ENCODE measurements at regions not wholly inside any gene's neighbourhood (a gene's known extent, or its start where the extent isn't known, plus 50 kb on each side); places are given as distances from the start of the nearest gene placed in this dataset.

DNA sequence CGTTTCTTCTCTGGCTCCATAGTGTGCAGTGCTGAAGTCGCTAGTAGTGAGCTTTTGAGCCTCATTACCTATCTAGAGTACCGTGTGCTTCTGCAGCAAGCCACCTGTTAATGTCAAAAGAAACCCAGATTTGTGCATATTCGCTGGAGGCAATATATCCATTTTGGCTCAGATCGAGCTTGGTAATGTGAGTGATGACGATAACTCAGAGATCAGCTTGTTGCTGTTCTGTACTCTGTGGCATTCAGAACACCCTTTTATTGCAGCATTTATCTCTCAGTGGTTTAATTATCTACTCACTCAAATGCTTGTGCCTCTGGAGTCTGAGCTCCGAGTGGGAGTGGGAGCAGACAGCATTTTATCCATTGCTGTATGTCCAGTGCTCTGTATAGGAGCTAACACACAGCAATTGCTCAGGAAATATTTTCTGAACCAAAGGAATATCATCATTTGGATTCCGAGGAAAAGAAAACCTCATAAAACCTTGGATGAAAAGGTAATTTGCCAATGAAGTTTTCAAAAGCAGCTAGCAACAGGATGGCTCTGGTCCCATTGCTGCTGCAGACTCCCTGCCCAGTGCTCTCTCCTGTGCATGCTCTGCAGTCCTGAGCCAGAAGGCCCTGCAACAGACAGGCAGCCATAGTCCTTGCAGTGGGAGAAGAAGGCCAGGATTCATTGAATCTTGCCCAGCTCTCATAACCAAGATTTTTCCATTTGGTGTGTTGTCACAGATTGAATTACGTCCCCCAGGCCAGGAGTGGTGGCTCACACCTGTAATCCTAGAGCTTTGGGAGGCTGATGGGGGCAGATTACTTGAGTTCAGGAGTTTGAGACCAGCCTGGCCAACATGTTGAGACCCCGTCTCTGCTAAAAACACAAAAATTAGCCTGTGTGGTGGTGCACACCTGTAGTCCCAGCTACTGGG, 183.8 kb downstream of the MYCN start:
- no peak for TF ChIP-seq ZNF561 (tag by site-specific recombination; IDR thresholded peaks at IDR 0.05; ENCODE audit: borderline replicate concordance)
- TF ChIP-seq, protein P1, sequence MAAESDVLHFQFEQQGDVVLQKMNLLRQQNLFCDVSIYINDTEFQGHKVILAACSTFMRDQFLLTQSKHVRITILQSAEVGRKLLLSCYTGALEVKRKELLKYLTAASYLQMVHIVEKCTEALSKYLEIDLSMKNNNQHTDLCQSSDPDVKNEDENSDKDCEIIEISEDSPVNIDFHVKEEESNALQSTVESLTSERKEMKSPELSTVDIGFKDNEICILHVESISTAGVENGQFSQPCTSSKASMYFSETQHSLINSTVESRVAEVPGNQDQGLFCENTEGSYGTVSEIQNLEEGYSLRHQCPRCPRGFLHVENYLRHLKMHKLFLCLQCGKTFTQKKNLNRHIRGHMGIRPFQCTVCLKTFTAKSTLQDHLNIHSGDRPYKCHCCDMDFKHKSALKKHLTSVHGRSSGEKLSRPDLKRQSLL (tag by site-specific recombination; IDR thresholded peaks at IDR 0.05): no peak
- TF ChIP-seq KLF9 (tag by site-specific recombination; IDR thresholded peaks at IDR 0.05; ENCODE audit: low read depth): no peak
- no peak for TF ChIP-seq ZNF239 (tag by site-specific recombination; IDR thresholded peaks at IDR 0.05)
- no peak for TF ChIP-seq MYNN (tag by site-specific recombination; IDR thresholded peaks at IDR 0.05; ENCODE audit: borderline replicate concordance)
- TF ChIP-seq ZNF514 (tag by site-specific recombination; IDR thresholded peaks at IDR 0.05): no peak
- no peak overlapping the region for H3K4me3 ChIP-seq (ENCODE audit: low read depth, low read length)
- H3K4me1 ChIP-seq (ENCODE audit: control insufficient read depth, insufficient read depth, low read length): no peaks in the 10 kb centered on the region
- POLR2A ChIA-PET: no interaction called here
- no peaks in the 10 kb centered on the region for H3K36me3 ChIP-seq (ENCODE audit: control insufficient read depth in 2 of 2, insufficient read depth in 1 of 2, low read length in 2 of 2)
- no peaks in the 10 kb centered on the region for H3K9me3 ChIP-seq (ENCODE audit: control insufficient read depth, insufficient read depth, low read depth, low read length)
- CTCF ChIA-PET: interaction anchor here (0.6 kb wide), 2 partner anchors 161 to 214 kb away, joined by 3 read pairs; no protein-coding TSS in a partner anchor
- no peak overlapping the region for H3K27ac ChIP-seq (ENCODE audit: extremely low read depth, low read depth, low read length)

DNA sequence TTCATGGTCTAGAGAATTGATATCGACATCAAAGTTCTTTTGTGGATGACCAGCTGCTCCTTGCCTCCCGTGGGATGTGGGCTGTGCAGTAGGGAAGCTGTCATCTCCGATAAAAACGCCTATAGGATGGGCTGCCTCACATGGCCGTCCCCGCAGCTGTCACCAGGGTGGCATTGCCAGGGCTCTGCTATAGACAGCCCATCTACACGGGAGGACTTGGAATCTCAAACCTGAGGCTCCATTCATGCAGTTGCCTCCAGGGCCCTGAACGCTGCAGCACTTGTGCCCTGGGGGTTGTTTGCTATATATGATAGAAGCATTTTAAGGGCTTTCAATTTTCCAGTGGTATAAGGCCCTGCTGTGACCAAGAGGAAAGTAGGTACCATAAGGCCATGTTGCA, 183.1 kb downstream of the MYCN start:
- Histone ChIP-seq H3K4me1 (ENCODE audit: control insufficient read depth, insufficient read depth, low read length) (no peaks in the 10 kb centered on the region), H3K36me3 (ENCODE audit: control insufficient read depth in 2 of 2, insufficient read depth in 1 of 2, low read length in 2 of 2) (no peaks in the 10 kb centered on the region), H3K4me3 (ENCODE audit: low read depth, low read length) (no peak overlapping the region), H3K9me3 (ENCODE audit: control insufficient read depth, insufficient read depth, low read depth, low read length) (no peaks in the 10 kb centered on the region), H3K27ac (ENCODE audit: extremely low read depth, low read depth, low read length) (no peak overlapping the region)
- ChIA-PET CTCF (interaction anchor here (0.6 kb wide), 2 partner anchors 48 to 161 kb away, joined by 3 read pairs; no protein-coding TSS in a partner anchor), POLR2A (no interaction called here)
- TF ChIP-seq ZBTB20 (tag by site-specific recombination; IDR thresholded peaks at IDR 0.05): no peak
- TF ChIP-seq, protein P2, sequence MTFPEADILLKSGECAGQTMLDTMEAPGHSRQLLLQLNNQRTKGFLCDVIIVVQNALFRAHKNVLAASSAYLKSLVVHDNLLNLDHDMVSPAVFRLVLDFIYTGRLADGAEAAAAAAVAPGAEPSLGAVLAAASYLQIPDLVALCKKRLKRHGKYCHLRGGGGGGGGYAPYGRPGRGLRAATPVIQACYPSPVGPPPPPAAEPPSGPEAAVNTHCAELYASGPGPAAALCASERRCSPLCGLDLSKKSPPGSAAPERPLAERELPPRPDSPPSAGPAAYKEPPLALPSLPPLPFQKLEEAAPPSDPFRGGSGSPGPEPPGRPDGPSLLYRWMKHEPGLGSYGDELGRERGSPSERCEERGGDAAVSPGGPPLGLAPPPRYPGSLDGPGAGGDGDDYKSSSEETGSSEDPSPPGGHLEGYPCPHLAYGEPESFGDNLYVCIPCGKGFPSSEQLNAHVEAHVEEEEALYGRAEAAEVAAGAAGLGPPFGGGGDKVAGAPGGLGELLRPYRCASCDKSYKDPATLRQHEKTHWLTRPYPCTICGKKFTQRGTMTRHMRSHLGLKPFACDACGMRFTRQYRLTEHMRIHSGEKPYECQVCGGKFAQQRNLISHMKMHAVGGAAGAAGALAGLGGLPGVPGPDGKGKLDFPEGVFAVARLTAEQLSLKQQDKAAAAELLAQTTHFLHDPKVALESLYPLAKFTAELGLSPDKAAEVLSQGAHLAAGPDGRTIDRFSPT (tag by site-specific recombination; IDR thresholded peaks at IDR 0.05): no peak
- no peak for TF ChIP-seq ZNF843 (tag by site-specific recombination; IDR thresholded peaks at IDR 0.05)
- TF ChIP-seq, protein P3, sequence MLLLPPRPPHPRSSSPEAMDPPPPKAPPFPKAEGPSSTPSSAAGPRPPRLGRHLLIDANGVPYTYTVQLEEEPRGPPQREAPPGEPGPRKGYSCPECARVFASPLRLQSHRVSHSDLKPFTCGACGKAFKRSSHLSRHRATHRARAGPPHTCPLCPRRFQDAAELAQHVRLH (tag by site-specific recombination; IDR thresholded peaks at IDR 0.05): no peak

DNA sequence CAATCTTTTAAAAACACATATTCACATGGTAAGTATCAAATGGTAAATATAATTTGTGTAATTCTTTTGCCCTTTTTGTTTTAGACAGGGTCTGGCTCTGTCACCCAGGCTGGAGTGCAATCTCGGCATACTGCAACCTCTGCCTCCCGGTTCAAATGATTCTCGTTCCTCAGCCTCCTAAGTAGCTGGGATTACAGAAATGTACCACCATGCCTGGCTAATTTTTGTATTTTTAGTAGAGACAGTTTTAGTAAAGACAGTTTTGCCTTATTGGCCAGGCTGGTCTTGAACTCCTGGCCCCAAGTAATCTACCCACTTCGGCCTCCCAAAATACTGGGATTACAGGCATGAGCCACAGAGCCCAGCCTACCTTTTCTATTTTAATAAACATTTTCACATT, 182.2 kb downstream of the MYCN start:
- no peaks in the 10 kb centered on the region for H3K4me1 ChIP-seq (ENCODE audit: control insufficient read depth, insufficient read depth, low read length)
- H3K4me3 ChIP-seq (ENCODE audit: low read depth, low read length): no peak overlapping the region
- no peaks in the 10 kb centered on the region for H3K36me3 ChIP-seq (ENCODE audit: control insufficient read depth in 2 of 2, insufficient read depth in 1 of 2, low read length in 2 of 2)
- no peak overlapping the region for H3K27ac ChIP-seq (ENCODE audit: extremely low read depth, low read depth, low read length)
- TF ChIP-seq KLF10 (tag by site-specific recombination; IDR thresholded peaks at IDR 0.05) (no peak), ZXDB (tag by site-specific recombination; IDR thresholded peaks at IDR 0.05) (no peak), ZNF48 (tag by site-specific recombination; IDR thresholded peaks at IDR 0.05) (no peak), ZNF112 (tag by site-specific recombination; IDR thresholded peaks at IDR 0.05) (no peak), ZNF600 (tag by site-specific recombination; IDR thresholded peaks at IDR 0.05) (no peak), HOXC10 (CRISPR knock-in tag; IDR thresholded peaks at IDR 0.05) (no peak), TRIM28 (IDR thresholded peaks at IDR 0.05; ENCODE audit: borderline replicate concordance, low read length) (no peak), ZNF776 (tag by site-specific recombination; IDR thresholded peaks at IDR 0.05; ENCODE audit: borderline replicate concordance) (no peak), ZBTB7A (tag by site-specific recombination; IDR thresholded peaks at IDR 0.05; ENCODE audit: low read depth) (no peak)
- TF ChIP-seq, protein P4, sequence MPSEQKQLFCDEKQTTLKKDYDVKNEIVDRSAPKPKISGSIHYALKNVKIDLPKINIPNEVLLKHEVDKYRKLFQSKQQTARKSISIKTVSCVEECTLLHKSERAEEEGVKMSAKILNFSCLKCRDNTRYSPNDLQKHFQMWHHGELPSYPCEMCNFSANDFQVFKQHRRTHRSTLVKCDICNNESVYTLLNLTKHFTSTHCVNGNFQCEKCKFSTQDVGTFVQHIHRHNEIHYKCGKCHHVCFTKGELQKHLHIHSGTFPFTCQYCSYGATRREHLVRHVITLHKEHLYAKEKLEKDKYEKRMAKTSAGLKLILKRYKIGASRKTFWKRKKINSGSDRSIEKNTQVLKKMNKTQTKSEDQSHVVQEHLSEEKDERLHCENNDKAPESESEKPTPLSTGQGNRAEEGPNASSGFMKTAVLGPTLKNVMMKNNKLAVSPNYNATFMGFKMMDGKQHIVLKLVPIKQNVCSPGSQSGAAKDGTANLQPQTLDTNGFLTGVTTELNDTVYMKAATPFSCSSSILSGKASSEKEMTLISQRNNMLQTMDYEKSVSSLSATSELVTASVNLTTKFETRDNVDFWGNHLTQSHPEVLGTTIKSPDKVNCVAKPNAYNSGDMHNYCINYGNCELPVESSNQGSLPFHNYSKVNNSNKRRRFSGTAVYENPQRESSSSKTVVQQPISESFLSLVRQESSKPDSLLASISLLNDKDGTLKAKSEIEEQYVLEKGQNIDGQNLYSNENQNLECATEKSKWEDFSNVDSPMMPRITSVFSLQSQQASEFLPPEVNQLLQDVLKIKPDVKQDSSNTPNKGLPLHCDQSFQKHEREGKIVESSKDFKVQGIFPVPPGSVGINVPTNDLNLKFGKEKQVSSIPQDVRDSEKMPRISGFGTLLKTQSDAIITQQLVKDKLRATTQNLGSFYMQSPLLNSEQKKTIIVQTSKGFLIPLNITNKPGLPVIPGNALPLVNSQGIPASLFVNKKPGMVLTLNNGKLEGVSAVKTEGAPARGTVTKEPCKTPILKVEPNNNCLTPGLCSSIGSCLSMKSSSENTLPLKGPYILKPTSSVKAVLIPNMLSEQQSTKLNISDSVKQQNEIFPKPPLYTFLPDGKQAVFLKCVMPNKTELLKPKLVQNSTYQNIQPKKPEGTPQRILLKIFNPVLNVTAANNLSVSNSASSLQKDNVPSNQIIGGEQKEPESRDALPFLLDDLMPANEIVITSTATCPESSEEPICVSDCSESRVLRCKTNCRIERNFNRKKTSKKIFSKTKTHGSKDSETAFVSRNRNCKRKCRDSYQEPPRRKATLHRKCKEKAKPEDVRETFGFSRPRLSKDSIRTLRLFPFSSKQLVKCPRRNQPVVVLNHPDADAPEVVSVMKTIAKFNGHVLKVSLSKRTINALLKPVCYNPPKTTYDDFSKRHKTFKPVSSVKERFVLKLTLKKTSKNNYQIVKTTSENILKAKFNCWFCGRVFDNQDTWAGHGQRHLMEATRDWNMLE (tag by site-specific recombination; conservative IDR thresholded peaks at IDR 0.05; ENCODE audit: low read depth): no peak
- TF ChIP-seq, protein P5, sequence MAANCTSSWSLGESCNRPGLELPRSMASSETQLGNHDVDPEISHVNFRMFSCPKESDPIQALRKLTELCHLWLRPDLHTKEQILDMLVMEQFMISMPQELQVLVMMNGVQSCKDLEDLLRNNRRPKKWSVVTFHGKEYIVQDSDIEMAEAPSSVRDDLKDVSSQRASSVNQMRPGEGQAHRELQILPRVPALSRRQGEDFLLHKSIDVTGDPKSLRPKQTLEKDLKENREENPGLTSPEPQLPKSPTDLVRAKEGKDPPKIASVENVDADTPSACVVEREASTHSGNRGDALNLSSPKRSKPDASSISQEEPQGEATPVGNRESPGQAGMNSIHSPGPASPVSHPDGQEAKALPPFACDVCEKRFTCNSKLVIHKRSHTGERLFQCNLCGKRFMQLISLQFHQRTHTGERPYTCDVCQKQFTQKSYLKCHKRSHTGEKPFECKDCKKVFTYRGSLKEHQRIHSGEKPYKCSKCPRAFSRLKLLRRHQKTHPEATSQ (tag by site-specific recombination; IDR thresholded peaks at IDR 0.05): no peak
- no peaks in the 10 kb centered on the region for H3K9me3 ChIP-seq (ENCODE audit: control insufficient read depth, insufficient read depth, low read depth, low read length)
- ChIA-PET POLR2A (no interaction called here), CTCF (no interaction called here)
